ENCODE measurements at regions not wholly inside any gene's neighbourhood (a gene's known extent, or its start where the extent isn't known, plus 50 kb on each side); places are given as distances from the start of the nearest gene placed in this dataset.

DNA sequence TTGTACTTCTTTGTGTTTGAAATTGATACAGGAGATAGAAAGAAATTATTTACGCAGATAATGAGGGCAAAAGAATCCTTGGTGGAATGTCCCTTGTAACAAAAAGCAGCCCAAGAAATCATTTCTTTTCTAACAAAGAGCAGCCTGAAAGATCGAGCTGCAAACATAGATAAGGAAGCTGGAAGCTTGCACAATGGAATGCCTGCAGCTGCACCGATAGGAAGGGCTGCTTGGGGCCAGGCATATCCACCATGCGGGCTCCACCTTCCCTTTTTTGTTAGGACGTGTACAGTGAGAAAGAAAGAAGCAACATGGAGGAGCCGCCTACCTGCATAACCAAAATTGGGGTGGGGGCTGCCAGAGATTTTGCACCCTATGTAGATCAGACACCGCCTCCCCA, 568.7 kb downstream of the METTL4 start:
- DNase-seq (ENCODE audit: low read depth): no peak
- no peak overlapping the region for H3K4me3 ChIP-seq (ENCODE audit: low read depth, low read length)
- TF ChIP-seq, protein P1, sequence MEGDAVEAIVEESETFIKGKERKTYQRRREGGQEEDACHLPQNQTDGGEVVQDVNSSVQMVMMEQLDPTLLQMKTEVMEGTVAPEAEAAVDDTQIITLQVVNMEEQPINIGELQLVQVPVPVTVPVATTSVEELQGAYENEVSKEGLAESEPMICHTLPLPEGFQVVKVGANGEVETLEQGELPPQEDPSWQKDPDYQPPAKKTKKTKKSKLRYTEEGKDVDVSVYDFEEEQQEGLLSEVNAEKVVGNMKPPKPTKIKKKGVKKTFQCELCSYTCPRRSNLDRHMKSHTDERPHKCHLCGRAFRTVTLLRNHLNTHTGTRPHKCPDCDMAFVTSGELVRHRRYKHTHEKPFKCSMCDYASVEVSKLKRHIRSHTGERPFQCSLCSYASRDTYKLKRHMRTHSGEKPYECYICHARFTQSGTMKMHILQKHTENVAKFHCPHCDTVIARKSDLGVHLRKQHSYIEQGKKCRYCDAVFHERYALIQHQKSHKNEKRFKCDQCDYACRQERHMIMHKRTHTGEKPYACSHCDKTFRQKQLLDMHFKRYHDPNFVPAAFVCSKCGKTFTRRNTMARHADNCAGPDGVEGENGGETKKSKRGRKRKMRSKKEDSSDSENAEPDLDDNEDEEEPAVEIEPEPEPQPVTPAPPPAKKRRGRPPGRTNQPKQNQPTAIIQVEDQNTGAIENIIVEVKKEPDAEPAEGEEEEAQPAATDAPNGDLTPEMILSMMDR (conservative IDR thresholded peaks at IDR 0.05; ENCODE audit: low read depth, low read length): no peak

DNA sequence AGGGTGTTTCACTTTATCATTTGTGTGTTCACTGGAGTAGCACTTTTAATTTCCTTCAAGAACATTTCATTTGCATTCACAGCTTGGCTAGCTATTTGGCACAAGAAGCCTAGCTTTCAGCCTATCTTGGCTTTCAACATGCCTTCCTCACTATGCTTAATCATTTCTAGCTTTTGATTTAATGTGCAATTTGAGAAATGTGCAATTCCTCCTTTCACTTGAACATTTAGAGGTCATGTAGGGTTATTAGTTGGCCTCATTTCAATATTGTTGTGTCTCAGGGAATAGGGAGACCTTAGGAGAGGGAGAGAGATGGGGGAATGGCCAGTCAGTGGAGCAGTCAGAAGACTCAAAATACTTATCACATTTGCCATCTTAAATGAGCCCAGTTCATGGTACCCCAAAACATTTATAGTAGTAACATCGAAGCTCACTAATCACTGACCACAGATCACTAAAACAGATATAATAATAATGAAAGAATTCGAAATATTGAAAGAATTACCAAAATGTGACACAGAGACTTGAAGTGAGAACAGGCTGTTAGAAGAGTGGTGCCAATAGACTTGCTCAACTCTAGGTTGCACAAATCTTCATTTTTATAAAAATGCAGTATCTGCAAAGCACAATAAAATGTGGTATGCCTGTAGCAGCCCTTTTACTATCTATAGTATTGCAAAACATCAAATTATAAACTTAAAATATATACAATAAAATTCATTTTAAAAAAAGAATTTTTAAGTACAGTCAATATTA, 561.2 kb downstream of the METTL4 start:
- peak; percentile 2 for DNase-seq (ENCODE audit: low read depth)
- TF ChIP-seq, protein P1 (conservative IDR thresholded peaks at IDR 0.05; ENCODE audit: low read depth, low read length): no peak
- H3K4me3 ChIP-seq (ENCODE audit: low read depth, low read length): no peak overlapping the region

DNA sequence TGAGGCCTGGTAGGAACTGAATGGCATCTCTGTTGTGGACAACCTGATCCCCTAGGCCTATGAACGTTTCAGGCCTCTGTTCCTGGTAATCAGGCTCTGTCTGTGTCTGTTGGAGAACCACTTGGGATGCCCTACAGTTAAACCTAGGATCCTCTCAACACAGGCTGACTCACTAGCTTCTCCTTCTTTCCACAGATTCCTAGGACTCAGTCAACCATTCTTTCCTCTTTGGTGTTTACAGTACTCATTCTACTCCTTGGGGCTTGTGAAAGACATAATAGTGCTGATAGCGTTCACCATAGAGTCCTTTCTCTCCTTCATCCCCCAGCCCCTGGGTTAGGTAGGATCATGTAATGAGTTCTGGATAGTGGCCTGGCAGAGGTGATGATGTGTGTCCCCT, 544.3 kb downstream of the METTL4 start:
- TF ChIP-seq, protein P1 (conservative IDR thresholded peaks at IDR 0.05; ENCODE audit: low read depth, low read length): no peak
- DNase-seq (ENCODE audit: low read depth): no peak

DNA sequence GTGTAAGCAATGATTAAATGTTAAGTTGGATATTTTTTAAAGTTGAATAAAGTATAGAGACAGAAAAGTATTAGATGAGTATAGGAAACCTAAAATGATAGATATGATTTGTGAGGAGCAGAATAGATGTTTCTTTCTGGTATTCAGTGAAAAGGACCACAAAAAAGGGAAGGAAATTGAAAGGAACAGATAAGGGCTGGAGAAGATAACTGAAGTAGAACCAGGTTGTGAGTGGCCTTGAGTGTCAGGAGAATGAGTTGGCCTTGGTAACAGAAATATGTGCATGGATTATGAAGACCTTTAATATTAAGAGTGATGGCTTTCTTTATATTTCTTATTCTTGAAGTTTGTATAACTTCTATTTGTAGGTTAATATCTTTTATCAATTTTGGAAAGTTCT, 543.5 kb downstream of the METTL4 start:
- no peak for DNase-seq (ENCODE audit: low read depth)
- no peak overlapping the region for H3K4me3 ChIP-seq (ENCODE audit: low read depth, low read length)
- TF ChIP-seq, protein P1 (conservative IDR thresholded peaks at IDR 0.05; ENCODE audit: low read depth, low read length): no peak

More for the DNA sequence above, 544.3 kb downstream of the METTL4 start:
- no peak overlapping the region for H3K4me3 ChIP-seq (ENCODE audit: low read depth, low read length)

DNA sequence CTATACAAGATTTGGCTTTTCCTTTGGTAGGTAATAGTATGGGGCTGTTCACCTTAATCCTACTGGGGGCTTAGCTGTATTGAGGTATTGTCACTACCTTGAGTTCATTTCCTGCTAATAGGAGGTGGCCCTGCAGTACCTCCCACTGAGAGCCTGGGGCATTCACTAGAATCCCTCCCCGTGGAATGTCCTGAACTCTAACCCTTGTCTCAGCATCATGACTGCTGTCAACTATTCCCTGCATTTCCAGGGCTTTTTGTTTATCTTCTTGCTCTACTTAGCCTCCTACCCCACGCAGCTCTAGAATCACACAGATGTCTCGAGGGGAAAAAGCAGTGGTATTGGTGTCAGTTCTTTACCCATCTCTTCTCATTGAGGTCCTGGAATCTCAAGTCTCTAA, 542.3 kb downstream of the METTL4 start:
- no peak overlapping the region for H3K4me3 ChIP-seq (ENCODE audit: low read depth, low read length)
- TF ChIP-seq, protein P1 (conservative IDR thresholded peaks at IDR 0.05; ENCODE audit: low read depth, low read length): no peak
- no peak for DNase-seq (ENCODE audit: low read depth)

DNA sequence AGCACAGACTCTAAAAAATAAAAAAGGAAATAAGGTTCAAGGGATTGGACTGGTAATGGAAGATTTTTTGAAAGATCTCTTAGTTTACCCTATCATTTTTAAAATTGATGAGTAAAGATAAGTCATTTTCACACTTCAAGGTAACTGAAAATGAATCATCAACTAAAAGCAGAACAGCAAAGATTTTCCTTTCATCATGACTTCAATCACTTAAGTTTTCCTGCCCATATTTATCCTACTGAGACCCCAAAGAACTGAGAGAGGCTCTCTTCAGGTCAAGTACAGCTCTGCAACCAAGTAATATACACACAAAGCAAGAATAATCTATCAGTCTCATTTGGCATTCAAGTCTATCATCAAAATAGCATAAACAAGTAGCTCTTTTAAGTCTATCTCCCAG, 540.7 kb downstream of the METTL4 start:
- TF ChIP-seq, protein P1 (conservative IDR thresholded peaks at IDR 0.05; ENCODE audit: low read depth, low read length): no peak
- no peak for DNase-seq (ENCODE audit: low read depth)
- no peak overlapping the region for H3K4me3 ChIP-seq (ENCODE audit: low read depth, low read length)

DNA sequence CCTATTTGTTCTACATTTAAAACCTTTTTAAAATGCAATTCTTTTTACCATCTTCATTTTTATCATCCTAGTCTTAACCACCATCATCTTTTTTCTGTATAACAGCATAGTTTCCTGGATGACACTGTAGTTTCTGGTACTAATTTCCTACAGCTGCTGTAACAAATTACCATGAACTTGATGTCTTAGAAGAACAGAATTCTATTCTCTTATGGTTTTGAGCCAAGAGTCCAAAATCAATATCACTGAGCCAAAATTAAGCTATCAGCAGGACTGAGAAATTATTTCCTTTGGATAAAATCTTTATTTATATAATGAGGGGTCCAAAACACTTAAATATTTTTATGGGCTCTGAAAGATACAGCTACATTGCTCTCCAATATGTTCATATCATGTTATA, 539.3 kb downstream of the METTL4 start:
- no peak for DNase-seq (ENCODE audit: low read depth)
- TF ChIP-seq, protein P1 (conservative IDR thresholded peaks at IDR 0.05; ENCODE audit: low read depth, low read length): no peak
- no peak overlapping the region for H3K4me3 ChIP-seq (ENCODE audit: low read depth, low read length)

All from choroid plexus epithelial cell (primary cell).